ENCODE measurements at regions not wholly inside any gene's neighbourhood (a gene's known extent, or its start where the extent isn't known, plus 50 kb on each side); places are given as distances from the start of the nearest gene placed in this dataset.
A peak's percentile ranks its signal among the peaks of the same experiment; 100 is the strongest.
"Not testable (repeated sequence)": the region's sequence is repeated elsewhere in the genome, so short reads cannot be mapped to it uniquely, and the experiment has no call there.

- TF ChIP-seq CTCF (IDR thresholded peaks at IDR 0.05; ENCODE audit: insufficient read depth, low read depth, low read length, missing control alignments), result no peak
- DNase-seq (ENCODE audit: low read depth), result no peak
- no peak overlapping the region for H3K4me3 ChIP-seq (ENCODE audit: low read length)
Observed at GRCh38 chr7:101749891-101750290, 67.5 kb upstream of the CUX1 start.

- no peak overlapping the region for H3K4me3 ChIP-seq (ENCODE audit: low read length)
- DNase-seq (ENCODE audit: low read depth), result no peak
- no peak for TF ChIP-seq CTCF (IDR thresholded peaks at IDR 0.05; ENCODE audit: insufficient read depth, low read depth, low read length, missing control alignments)
Observed at GRCh38 chr7:101753316-101753715, 64.1 kb upstream of the CUX1 start.

- H3K4me3 ChIP-seq (ENCODE audit: low read length), result peak overlapping the region; percentile 46
- no peak for TF ChIP-seq CTCF (IDR thresholded peaks at IDR 0.05; ENCODE audit: insufficient read depth, low read depth, low read length, missing control alignments)
- peak; percentile 15 for DNase-seq (ENCODE audit: low read depth)
Observed at GRCh38 chr7:101754424-101755159, 62.8 kb upstream of the CUX1 start.

- no peak for DNase-seq (ENCODE audit: low read depth)
- H3K4me3 ChIP-seq (ENCODE audit: low read length), result no peak overlapping the region
- no peak for TF ChIP-seq CTCF (IDR thresholded peaks at IDR 0.05; ENCODE audit: insufficient read depth, low read depth, low read length, missing control alignments)
Observed at GRCh38 chr7:101757879-101758278, 59.5 kb upstream of the CUX1 start.

GRCh38 chr7:101758519-101758918, 58.9 kb upstream of the CUX1 start:
- DNase-seq (ENCODE audit: low read depth); H3K4me3 ChIP-seq (ENCODE audit: low read length): not testable (repeated sequence)

GRCh38 chr7:101764221-101764620, 53.2 kb upstream of the CUX1 start:
- TF ChIP-seq CTCF (IDR thresholded peaks at IDR 0.05; ENCODE audit: insufficient read depth, low read depth, low read length, missing control alignments), result no peak
- DNase-seq (ENCODE audit: low read depth), result no peak

GRCh38 chr7:101767544-101767943, 49.9 kb upstream of the CUX1 start:
- peak; percentile 80 for DNase-seq (ENCODE audit: low read depth)
- no peak for TF ChIP-seq CTCF (IDR thresholded peaks at IDR 0.05; ENCODE audit: insufficient read depth, low read depth, low read length, missing control alignments)
- H3K4me3 ChIP-seq (ENCODE audit: low read length), result no peak overlapping the region

More at GRCh38 chr7:101764221-101764620, 53.2 kb upstream of the CUX1 start:
- no peak overlapping the region for H3K4me3 ChIP-seq (ENCODE audit: low read length)
